ENCODE measurements at regions not wholly inside any gene's neighbourhood (a gene's known extent, or its start where the extent isn't known, plus 50 kb on each side); places are given as distances from the start of the nearest gene placed in this dataset.

GRCh38 chr6:40719671-40720374 lies 132.7 kb upstream of the LRFN2 start:
- TF ChIP-seq, protein P1, sequence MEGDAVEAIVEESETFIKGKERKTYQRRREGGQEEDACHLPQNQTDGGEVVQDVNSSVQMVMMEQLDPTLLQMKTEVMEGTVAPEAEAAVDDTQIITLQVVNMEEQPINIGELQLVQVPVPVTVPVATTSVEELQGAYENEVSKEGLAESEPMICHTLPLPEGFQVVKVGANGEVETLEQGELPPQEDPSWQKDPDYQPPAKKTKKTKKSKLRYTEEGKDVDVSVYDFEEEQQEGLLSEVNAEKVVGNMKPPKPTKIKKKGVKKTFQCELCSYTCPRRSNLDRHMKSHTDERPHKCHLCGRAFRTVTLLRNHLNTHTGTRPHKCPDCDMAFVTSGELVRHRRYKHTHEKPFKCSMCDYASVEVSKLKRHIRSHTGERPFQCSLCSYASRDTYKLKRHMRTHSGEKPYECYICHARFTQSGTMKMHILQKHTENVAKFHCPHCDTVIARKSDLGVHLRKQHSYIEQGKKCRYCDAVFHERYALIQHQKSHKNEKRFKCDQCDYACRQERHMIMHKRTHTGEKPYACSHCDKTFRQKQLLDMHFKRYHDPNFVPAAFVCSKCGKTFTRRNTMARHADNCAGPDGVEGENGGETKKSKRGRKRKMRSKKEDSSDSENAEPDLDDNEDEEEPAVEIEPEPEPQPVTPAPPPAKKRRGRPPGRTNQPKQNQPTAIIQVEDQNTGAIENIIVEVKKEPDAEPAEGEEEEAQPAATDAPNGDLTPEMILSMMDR (IDR thresholded peaks at IDR 0.05): no peak
- TF ChIP-seq POLR2A (IDR thresholded peaks at IDR 0.05; ENCODE audit: low read depth) (no peak), EP300 (IDR thresholded peaks at IDR 0.05) (no peak), POLR2AphosphoS5 (IDR thresholded peaks at IDR 0.05) (no peak)
